Activated CD4-positive, alpha-beta T cell treated with anti-CD3 and anti-CD28 coated beads, Interleukin-2, amount 10 ng/mL, durations not matched to agents 7 days and 5 days (primary cell): ENCODE measurements at regions not wholly inside any gene's neighbourhood (a gene's known extent, or its start where the extent isn't known, plus 50 kb on each side); places are given as distances from the start of the nearest gene placed in this dataset.

ENCODE experiments used
- CTCF ChIA-PET: fragments of 350-600 bp; sonication (Branson Sonifier 250); formaldehyde crosslinking; loops from one replicate; lab custom pipeline; 2021; ENCODE audit warnings: antibody characterized with exemption; lab: Charles Lee
- POLR2A ChIA-PET: fragments of 350-600 bp; sonication (Branson Sonifier 250); formaldehyde crosslinking; loops from one replicate; lab custom pipeline; 2021; ENCODE audit warnings: antibody characterized with exemption; lab: Charles Lee
- DNase-seq: peaks from one replicate; pipeline ENCODE4 v3.0.0-alpha.2; 2020
- H3K27ac Mint-ChIP-seq: one replicate; pipeline ENCODE4 v1.8.0; 2021; ENCODE audit warnings: mild to moderate bottlenecking, moderate library complexity, mixed read lengths
- H3K27me3 Mint-ChIP-seq: one replicate; pipeline ENCODE4 v1.8.0; 2021; ENCODE audit warnings: mixed read lengths
- H3K36me3 Mint-ChIP-seq: one replicate; pipeline ENCODE4 v1.8.0; 2021; ENCODE audit warnings: low read depth, mixed read lengths
- H3K4me1 Mint-ChIP-seq: one replicate; pipeline ENCODE4 v1.8.0; 2021; ENCODE audit warnings: mixed read lengths
- H3K4me3 Mint-ChIP-seq: one replicate; pipeline ENCODE4 v1.8.0; 2021; ENCODE audit warnings: mild to moderate bottlenecking, moderate library complexity, mixed read lengths
- H3K9me3 Mint-ChIP-seq: one replicate; pipeline ENCODE4 v1.8.0; 2021; ENCODE audit warnings: mixed read lengths

GRCh38 chr14:49339130-49339529 is 247.1 kb downstream of the RPS29 start:
- H3K4me1 Mint-ChIP-seq = peaks cover 3% of the 10 kb centered on the region
- no peak for DNase-seq
- POLR2A ChIA-PET = no interaction called here
- H3K27ac Mint-ChIP-seq = no peak overlapping the region
- no peaks in the 10 kb centered on the region for H3K9me3 Mint-ChIP-seq
- no peak overlapping the region for H3K4me3 Mint-ChIP-seq
- CTCF ChIA-PET = interaction anchor here (0.8 kb wide), 1 partner anchor 87 kb away, joined by 3 read pairs; no protein-coding TSS in a partner anchor
- H3K36me3 Mint-ChIP-seq = no peaks in the 10 kb centered on the region
- peaks cover 8% of the 10 kb centered on the region for H3K27me3 Mint-ChIP-seq

- Mint-ChIP-seq H3K4me3 (no peak overlapping the region), H3K27ac (no peak overlapping the region), H3K9me3 (no peaks in the 10 kb centered on the region), H3K27me3 (peaks cover 6% of the 10 kb centered on the region), H3K4me1 (no peaks in the 10 kb centered on the region), H3K36me3 (no peaks in the 10 kb centered on the region)
- POLR2A ChIA-PET = no interaction called here
- CTCF ChIA-PET = interaction anchor here (0.7 kb wide), 1 partner anchor 10 kb away, joined by 3 read pairs; no protein-coding TSS in a partner anchor
- DNase-seq = no peak
Measured at GRCh38 chr14:49319810-49320209, 266.4 kb downstream of the RPS29 start.

DNA sequence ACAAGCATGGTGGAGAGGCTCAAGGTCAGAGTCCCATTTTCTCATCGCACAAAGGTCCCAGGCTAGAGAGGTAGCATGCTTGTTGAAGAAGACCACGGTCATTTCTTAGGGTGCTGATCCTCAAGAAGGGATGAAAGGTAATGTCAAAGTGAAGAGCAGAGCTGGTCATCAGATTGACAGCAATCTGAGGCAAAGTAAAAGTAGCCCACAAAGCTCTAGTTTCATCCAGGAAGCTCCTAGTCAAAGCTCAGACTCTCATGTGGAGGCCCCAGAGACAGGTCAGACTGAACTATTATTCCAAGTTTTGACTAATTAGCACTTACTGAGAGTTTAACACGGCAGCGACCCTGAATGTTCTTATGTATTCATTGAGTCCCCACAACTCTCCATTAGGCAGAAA is 270.6 kb downstream of the RPS29 start:
- Mint-ChIP-seq H3K4me3 (no peak overlapping the region), H3K36me3 (no peaks in the 10 kb centered on the region), H3K27me3 (no peaks in the 10 kb centered on the region), H3K27ac (no peak overlapping the region), H3K9me3 (no peaks in the 10 kb centered on the region), H3K4me1 (no peaks in the 10 kb centered on the region)
- ChIA-PET CTCF (interaction anchor here (1.0 kb wide), 1 partner anchor 31 kb away, joined by 3 read pairs; no protein-coding TSS in a partner anchor), POLR2A (no interaction called here)
- DNase-seq = no peak

DNA sequence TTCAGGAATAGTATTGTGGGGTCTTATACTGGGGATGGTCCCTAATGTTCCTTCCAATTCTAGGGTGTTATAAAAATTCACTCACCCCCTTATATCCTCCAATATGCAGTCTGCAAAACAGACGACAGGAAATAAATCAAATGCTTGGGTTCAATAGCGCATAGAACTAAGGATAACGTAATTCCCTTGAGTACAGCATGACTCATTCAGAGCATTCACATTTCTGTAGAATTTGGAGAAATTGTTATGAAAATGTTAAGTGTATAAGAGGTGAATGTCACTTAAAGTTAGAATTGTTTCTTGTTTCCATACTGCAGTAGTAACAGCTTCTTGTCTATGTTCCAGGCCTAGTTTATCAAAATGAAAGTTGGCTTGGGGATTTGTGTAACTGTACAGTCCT is 271.4 kb downstream of the RPS29 start:
- Mint-ChIP-seq H3K27me3 (no peaks in the 10 kb centered on the region), H3K27ac (no peak overlapping the region), H3K36me3 (no peaks in the 10 kb centered on the region), H3K4me1 (no peaks in the 10 kb centered on the region), H3K4me3 (no peak overlapping the region), H3K9me3 (no peaks in the 10 kb centered on the region)
- no peak for DNase-seq
- ChIA-PET POLR2A (no interaction called here), CTCF (no interaction called here)

- Mint-ChIP-seq H3K9me3 (no peaks in the 10 kb centered on the region), H3K27me3 (no peaks in the 10 kb centered on the region), H3K4me1 (no peaks in the 10 kb centered on the region), H3K36me3 (no peaks in the 10 kb centered on the region), H3K27ac (no peak overlapping the region), H3K4me3 (no peak overlapping the region)
- POLR2A ChIA-PET = no interaction called here
- no peak for DNase-seq
- CTCF ChIA-PET = interaction anchor here (0.6 kb wide), 1 partner anchor 1021 kb away, joined by 3 read pairs; no protein-coding TSS in a partner anchor
Measured at GRCh38 chr14:49313108-49313507, 273.1 kb downstream of the RPS29 start.

DNA sequence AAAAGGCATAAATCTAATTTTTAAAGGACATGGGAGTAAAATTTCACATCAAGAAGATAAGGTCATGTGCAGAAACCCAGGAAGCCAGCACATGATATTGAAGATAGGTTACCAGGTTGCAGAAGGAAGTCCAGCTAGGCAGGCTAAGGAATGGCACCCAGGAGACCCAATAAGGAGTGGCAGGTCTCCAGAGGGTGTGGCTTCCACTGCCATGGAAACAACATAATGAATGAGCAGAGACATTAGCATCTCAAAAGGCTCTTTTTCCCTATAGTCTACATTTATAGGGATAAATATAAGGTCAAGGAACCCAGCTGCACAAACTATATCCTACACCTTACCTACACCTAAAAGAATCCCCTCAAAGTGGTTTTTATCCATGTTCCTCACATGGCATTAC is 275.9 kb downstream of the RPS29 start:
- Mint-ChIP-seq H3K27me3 (no peaks in the 10 kb centered on the region), H3K36me3 (no peaks in the 10 kb centered on the region), H3K4me3 (no peak overlapping the region), H3K4me1 (no peaks in the 10 kb centered on the region), H3K27ac (no peak overlapping the region), H3K9me3 (no peaks in the 10 kb centered on the region)
- no peak for DNase-seq
- ChIA-PET CTCF (no interaction called here), POLR2A (no interaction called here)

GRCh38 chr14:49306152-49306751 is 279.9 kb downstream of the RPS29 start:
- POLR2A ChIA-PET = no interaction called here
- no peak overlapping the region for H3K27ac Mint-ChIP-seq
- no peaks in the 10 kb centered on the region for H3K4me1 Mint-ChIP-seq
- no peak overlapping the region for H3K4me3 Mint-ChIP-seq
- no peaks in the 10 kb centered on the region for H3K36me3 Mint-ChIP-seq
- DNase-seq = no peak
- H3K27me3 Mint-ChIP-seq = no peaks in the 10 kb centered on the region
- CTCF ChIA-PET = interaction anchor here (0.7 kb wide), 1 partner anchor 308 kb away, joined by 3 read pairs; no protein-coding TSS in a partner anchor
- no peaks in the 10 kb centered on the region for H3K9me3 Mint-ChIP-seq

- Mint-ChIP-seq H3K4me1 (no peaks in the 10 kb centered on the region), H3K36me3 (no peaks in the 10 kb centered on the region), H3K27ac (no peak overlapping the region), H3K4me3 (no peak overlapping the region), H3K9me3 (no peaks in the 10 kb centered on the region), H3K27me3 (no peaks in the 10 kb centered on the region)
- peak; percentile 29 for DNase-seq
- POLR2A ChIA-PET = no interaction called here
- CTCF ChIA-PET = no interaction called here
Measured at GRCh38 chr14:49303946-49304516, 282.1 kb downstream of the RPS29 start.

DNA sequence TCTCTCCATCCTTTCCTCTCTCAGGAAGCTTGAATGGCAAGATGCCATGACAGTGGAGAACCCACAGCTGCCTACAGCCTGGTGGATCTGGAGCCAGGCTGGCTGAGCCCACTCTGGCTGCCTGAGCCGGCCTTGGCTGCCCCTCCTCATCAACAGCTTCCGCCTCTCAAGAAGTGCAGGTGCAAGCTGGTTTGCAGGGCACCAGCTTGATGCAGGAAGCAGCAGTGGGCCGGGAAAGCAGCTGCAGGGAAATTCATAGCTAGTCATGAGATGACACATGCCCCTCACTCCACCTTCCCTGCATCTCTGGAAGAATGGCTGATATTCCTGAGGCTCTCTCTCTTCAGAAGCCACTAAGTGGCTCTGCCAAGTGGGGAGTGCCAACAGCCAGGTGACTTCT is 289.1 kb downstream of the RPS29 start:
- H3K36me3 Mint-ChIP-seq = no peaks in the 10 kb centered on the region
- CTCF ChIA-PET = no interaction called here

DNA sequence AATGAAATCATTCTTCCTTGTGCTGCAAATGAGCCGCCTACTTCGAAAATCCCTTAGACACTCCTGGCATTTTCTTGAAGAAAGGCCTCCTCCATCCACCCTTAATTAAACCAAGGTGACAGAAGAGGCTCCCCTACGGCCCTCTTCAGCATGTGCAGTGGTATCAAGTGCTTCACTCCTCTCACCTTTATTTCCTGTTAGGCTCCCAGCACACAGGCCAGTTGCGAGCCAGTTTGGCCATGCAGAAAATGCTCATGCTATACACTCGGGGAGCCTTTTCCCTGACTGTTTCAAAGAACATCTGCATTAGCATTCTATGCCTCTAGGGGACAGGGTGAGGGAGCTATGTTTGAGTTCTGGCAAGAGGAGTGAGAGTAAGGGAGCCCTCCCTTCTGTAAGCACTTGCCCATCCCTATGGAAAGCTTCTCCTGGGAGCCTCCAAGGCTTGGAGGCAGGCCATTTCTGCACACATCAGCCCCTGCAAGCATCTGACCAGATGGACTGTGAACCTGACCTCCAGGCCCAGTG is 291.5 kb downstream of the RPS29 start:
- Mint-ChIP-seq H3K36me3 (no peaks in the 10 kb centered on the region), H3K27me3 (peaks cover 2% of the 10 kb centered on the region), H3K9me3 (no peaks in the 10 kb centered on the region), H3K4me1 (no peaks in the 10 kb centered on the region), H3K27ac (no peak overlapping the region), H3K4me3 (no peak overlapping the region)
- CTCF ChIA-PET = no interaction called here
- POLR2A ChIA-PET = no interaction called here
- no peak for DNase-seq

More for the DNA sequence above, 289.1 kb downstream of the RPS29 start:
- no peak for DNase-seq
- POLR2A ChIA-PET = no interaction called here
- no peak overlapping the region for H3K27ac Mint-ChIP-seq
- no peak overlapping the region for H3K4me3 Mint-ChIP-seq
- peaks cover 2% of the 10 kb centered on the region for H3K27me3 Mint-ChIP-seq
- no peaks in the 10 kb centered on the region for H3K9me3 Mint-ChIP-seq
- no peaks in the 10 kb centered on the region for H3K4me1 Mint-ChIP-seq

GRCh38 chr14:49287004-49287403 is 299.2 kb downstream of the RPS29 start:
- ChIA-PET CTCF (no interaction called here), POLR2A (no interaction called here)
- H3K36me3 Mint-ChIP-seq = no peaks in the 10 kb centered on the region
- no peak overlapping the region for H3K4me3 Mint-ChIP-seq
- DNase-seq = no peak
- H3K27ac Mint-ChIP-seq = no peak overlapping the region
- H3K27me3 Mint-ChIP-seq = no peaks in the 10 kb centered on the region
- no peaks in the 10 kb centered on the region for H3K4me1 Mint-ChIP-seq
- no peaks in the 10 kb centered on the region for H3K9me3 Mint-ChIP-seq

- Mint-ChIP-seq H3K4me3 (no peak overlapping the region), H3K36me3 (no peaks in the 10 kb centered on the region), H3K27ac (no peak overlapping the region), H3K9me3 (no peaks in the 10 kb centered on the region), H3K27me3 (no peaks in the 10 kb centered on the region), H3K4me1 (no peaks in the 10 kb centered on the region)
- DNase-seq = no peak
- ChIA-PET POLR2A (no interaction called here), CTCF (no interaction called here)
Measured at GRCh38 chr14:49286257-49286983, 299.8 kb downstream of the RPS29 start.

- DNase-seq = no peak
- Mint-ChIP-seq H3K9me3 (no peaks in the 10 kb centered on the region), H3K36me3 (no peaks in the 10 kb centered on the region), H3K4me1 (no peaks in the 10 kb centered on the region), H3K27me3 (peaks cover 3% of the 10 kb centered on the region), H3K4me3 (no peak overlapping the region), H3K27ac (no peak overlapping the region)
- CTCF ChIA-PET = no interaction called here
- POLR2A ChIA-PET = no interaction called here
Measured at GRCh38 chr14:49280566-49280965, 305.6 kb downstream of the RPS29 start.
